ENCODE measurements at regions not wholly inside any gene's neighbourhood (a gene's known extent, or its start where the extent isn't known, plus 50 kb on each side); places are given as distances from the start of the nearest gene placed in this dataset.

- DNase-seq (ENCODE audit: low spot score in 2 of 2), result no peak
- TF ChIP-seq, protein P1, sequence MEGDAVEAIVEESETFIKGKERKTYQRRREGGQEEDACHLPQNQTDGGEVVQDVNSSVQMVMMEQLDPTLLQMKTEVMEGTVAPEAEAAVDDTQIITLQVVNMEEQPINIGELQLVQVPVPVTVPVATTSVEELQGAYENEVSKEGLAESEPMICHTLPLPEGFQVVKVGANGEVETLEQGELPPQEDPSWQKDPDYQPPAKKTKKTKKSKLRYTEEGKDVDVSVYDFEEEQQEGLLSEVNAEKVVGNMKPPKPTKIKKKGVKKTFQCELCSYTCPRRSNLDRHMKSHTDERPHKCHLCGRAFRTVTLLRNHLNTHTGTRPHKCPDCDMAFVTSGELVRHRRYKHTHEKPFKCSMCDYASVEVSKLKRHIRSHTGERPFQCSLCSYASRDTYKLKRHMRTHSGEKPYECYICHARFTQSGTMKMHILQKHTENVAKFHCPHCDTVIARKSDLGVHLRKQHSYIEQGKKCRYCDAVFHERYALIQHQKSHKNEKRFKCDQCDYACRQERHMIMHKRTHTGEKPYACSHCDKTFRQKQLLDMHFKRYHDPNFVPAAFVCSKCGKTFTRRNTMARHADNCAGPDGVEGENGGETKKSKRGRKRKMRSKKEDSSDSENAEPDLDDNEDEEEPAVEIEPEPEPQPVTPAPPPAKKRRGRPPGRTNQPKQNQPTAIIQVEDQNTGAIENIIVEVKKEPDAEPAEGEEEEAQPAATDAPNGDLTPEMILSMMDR (IDR thresholded peaks at IDR 0.05), result no peak
- WGBS, 2 donors, result 76 to 83% methylated on average over 5 of the region's 5 CpGs
- H3K4me3 ChIP-seq (ENCODE audit: low read depth, poor library complexity, severe bottlenecking), result no peak overlapping the region
- intact Hi-C loops (cut with DNase I; ENCODE audit: low total_unique reads), result no loop called here
Observed at GRCh38 chr10:128538671-128539070, 412.4 kb upstream of the MKI67 start.

GRCh38 chr10:128539510-128540127 lies 413.4 kb upstream of the MKI67 start:
- intact Hi-C loops (cut with DNase I; ENCODE audit: low total_unique reads), result no loop called here
- 74 to 78% methylated on average over 10 of the region's 10 CpGs for WGBS, 2 donors
- peak in 1 of 2 donors; percentile 21 for DNase-seq (ENCODE audit: low spot score in 2 of 2)

DNA sequence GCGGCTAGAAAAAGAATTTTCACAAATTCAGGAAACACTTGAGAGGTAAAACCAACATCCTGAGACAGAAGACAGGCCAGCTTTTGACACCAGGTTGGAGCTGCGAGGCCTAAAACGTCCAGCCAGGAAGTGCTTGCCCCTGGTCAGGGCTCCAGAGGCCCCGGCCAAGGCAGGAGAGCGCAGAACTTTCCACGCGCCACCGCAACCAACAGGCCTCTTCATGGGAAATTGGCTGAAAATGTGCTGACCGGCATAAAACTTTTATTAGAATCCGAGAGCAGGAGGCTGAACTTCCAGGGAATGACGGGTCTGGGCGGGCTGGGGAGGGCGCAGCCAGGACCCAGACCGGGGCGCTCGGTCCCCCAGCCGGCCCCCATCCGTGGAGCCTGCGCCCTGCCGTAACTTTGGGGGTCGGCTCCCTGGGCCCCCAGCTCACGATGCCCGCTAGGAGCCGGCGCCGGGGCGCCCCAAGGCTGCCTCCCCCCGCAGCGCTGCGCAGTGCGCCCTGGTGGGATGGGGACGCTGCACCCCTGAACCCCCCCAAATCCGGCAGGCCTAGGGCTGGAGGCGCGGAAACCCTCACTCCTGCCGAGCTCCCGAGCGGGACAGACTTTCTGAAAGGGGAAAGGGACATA lies 414.0 kb upstream of the MKI67 start:
- 26 to 27% methylated on average over 32 to 33 of the region's 38 CpGs for WGBS, 2 donors
- H3K4me3 ChIP-seq (ENCODE audit: low read depth, poor library complexity, severe bottlenecking), result no peak overlapping the region
- intact Hi-C loops (cut with DNase I; ENCODE audit: low total_unique reads), result no loop called here
- no peak for TF ChIP-seq POLR2A (IDR thresholded peaks at IDR 0.05)
- TF ChIP-seq, protein P1 (IDR thresholded peaks at IDR 0.05), result no peak
- peak in 1 of 2 donors; percentile 60 for DNase-seq (ENCODE audit: low spot score in 2 of 2)

More at GRCh38 chr10:128539510-128540127, 413.4 kb upstream of the MKI67 start:
- no peak overlapping the region for H3K4me3 ChIP-seq (ENCODE audit: low read depth, poor library complexity, severe bottlenecking)
- TF ChIP-seq POLR2A (IDR thresholded peaks at IDR 0.05), result no peak
- TF ChIP-seq, protein P1 (IDR thresholded peaks at IDR 0.05), result no peak

DNA sequence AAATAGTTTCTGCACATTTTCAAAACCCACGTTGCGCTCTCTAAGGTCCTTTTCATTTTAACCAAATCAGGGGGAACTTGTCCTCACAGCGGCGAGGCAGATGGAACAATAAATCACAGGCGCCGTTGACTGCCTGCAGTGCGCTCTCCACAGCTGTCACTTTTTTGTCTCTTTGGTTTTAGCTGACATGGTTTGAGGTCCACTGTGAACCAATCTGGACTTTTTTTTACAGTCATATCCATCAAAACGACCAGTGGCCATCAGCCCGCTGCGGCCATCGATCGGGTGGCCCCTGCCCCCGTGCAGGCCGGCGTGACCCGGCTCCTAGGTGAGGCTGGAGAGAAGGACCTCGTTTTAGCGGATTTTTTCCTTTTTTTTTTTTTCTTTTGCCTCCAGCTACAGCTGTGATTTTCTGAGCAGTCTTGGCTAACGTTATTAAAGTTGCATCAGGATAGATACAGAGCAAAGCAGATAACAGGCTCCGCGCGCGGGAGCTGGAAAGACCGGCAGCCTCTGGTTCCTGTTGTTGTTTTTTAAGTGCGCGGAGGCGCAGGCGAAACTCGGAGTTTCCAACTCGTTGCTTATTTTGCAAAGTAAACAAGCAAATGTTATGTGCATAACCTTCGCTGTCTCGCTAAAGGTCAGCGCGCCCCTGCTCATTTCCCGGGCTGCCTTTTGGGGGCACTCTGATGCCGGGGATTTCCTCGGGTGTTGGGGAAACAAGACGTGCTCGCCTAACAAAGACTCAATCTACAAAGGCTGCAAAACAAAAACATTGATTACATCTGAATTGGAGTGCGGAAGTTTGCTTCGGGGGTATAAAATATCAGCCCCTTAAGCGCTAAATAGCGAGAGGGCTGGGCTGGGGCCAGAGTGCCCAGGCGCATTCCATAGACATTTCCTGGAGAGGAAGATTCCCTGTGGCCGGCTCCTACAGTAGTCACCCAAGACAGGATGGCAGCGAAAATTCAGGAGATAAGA lies 414.8 kb upstream of the MKI67 start:
- 6 to 10% methylated on average over 46 of the region's 46 CpGs for WGBS, 2 donors
- DNase-seq (ENCODE audit: low spot score in 2 of 2), result peak in 1 of 2 donors; percentile 68
- intact Hi-C loops (cut with DNase I; ENCODE audit: low total_unique reads), result no loop called here
- H3K4me3 ChIP-seq (ENCODE audit: low read depth, poor library complexity, severe bottlenecking), result no peak overlapping the region
- TF ChIP-seq, protein P1 (IDR thresholded peaks at IDR 0.05), result no peak
- TF ChIP-seq POLR2A (IDR thresholded peaks at IDR 0.05), result no peak

GRCh38 chr10:128541926-128542475 lies 415.8 kb upstream of the MKI67 start:
- no peak overlapping the region for H3K4me3 ChIP-seq (ENCODE audit: low read depth, poor library complexity, severe bottlenecking)
- TF ChIP-seq, protein P1 (IDR thresholded peaks at IDR 0.05), result no peak
- intact Hi-C loops (cut with DNase I; ENCODE audit: low total_unique reads), result no loop called here
- DNase-seq (ENCODE audit: low spot score in 2 of 2), result no peak
- WGBS, 2 donors, result 91 to 98% methylated on average over 2 of the region's 2 CpGs

Data from lower leg skin (tissue), 4 donors.